Tibial artery (tissue), 4 donors: ENCODE measurements at regions not wholly inside any gene's neighbourhood (a gene's known extent, or its start where the extent isn't known, plus 50 kb on each side); places are given as distances from the start of the nearest gene placed in this dataset.

Source experiments
- DNase-seq, 2 donors: peaks; one replicate each; pipeline ENCODE4 v3.0.0-alpha.2; 2019
- H3K27ac ChIP-seq, 2 donors: fragments of 200-600 bp; sonication (generic) in 1 of 2; 1 replicate in 1 of 2; 2 replicates in 1 of 2; pipeline ENCODE4 v1.5.1; 2018 to 2019; ENCODE audit warnings: mild to moderate bottlenecking in 1 of 2
- H3K27me3 ChIP-seq, 2 donors: fragments of 200-600 bp; sonication (generic) in 1 of 2; one replicate each; pipeline versions ENCODE4 v1.5.1 to v1.6.0; 2016 to 2019
- H3K36me3 ChIP-seq, 3 donors: fragments of 200-600 bp; sonication (generic) in 2 of 3; one replicate each; pipeline ENCODE4 v1.5.1; 2016 to 2019; ENCODE audit warnings: mild to moderate bottlenecking in 2 of 3
- H3K4me1 ChIP-seq, 4 donors: fragments of 200-600 bp; sonication (generic) in 2 of 4; 1 replicate in 3 of 4; 2 replicates in 1 of 4; pipeline ENCODE4 v1.5.1; 2016 to 2019
- H3K4me3 ChIP-seq, 2 donors: fragments of 200-600 bp; sonication (generic) in 1 of 2; 1 replicate in 1 of 2; 2 replicates in 1 of 2; pipeline ENCODE4 v1.5.1; 2018 to 2019; ENCODE audit warnings: mild to moderate bottlenecking in 2 of 2
- H3K9me3 ChIP-seq, 3 donors: fragments of 200-600 bp; sonication (generic) in 1 of 3; one replicate each; pipeline ENCODE4 v1.5.1; 2016 to 2019
- intact Hi-C: fragments of 100-400 bp; cut with DNase I; formaldehyde crosslinking; loops from one replicate; pipeline ENCODE4 v1.15.0; 2023; ENCODE audit warnings: low total_unique reads
- TF ChIP-seq, protein P1 (sequence below), 2 experiments: fragments of 200-600 bp in 1 of 2; fragments of 450-650 bp in 1 of 2; IDR thresholded peaks; one replicate each; pipeline ENCODE4 v1.5.1; 2017 to 2019; ENCODE audit warnings: antibody characterized with exemption in 2 of 2, mild to moderate bottlenecking in 1 of 2, moderate library complexity in 1 of 2

GRCh38 chr16:60271781-60272180, 1537.7 kb upstream of the GOT2 start:
- no peak for DNase-seq
- intact Hi-C loops = no loop called here

DNA sequence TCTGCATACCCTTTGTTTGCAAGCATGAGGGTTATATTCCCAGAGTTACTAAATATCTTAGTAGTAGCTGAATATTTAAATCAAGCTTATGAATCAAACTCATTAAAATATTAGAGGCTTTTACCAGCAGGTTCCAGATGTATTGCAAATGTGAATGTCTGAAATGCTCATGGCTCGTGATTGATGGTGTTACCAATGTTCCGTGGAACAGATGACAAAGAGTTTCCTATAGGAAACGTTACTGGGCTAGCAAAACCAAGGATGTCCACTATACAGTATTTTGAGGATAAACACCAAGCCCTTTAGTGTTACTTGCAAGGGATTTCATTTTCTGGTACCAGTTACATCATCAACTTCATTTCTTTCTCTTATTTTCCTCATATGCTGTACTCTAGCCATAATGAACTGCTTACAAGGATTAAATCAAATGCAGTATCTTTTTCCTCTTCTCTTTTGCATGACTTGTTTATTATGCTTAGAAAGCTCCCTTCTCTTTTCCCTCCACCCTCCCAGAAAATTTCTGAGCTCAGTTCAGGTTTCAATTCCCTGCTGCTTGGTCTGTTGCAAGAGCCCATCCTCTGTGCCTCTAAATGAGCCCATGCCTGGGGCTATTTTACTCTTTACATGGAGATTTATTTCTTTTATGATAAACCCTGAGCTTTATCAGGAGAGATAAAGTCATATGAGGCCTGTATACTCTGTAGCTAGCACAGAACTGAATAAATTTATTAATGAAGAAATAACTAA, 1537.1 kb upstream of the GOT2 start:
- intact Hi-C loops = no loop called here

More at GRCh38 chr16:60271781-60272180, 1537.7 kb upstream of the GOT2 start:
- Histone ChIP-seq H3K9me3 (no peaks in the 10 kb centered on the region), H3K4me1 (no peaks in the 10 kb centered on the region), H3K4me3 (no peak overlapping the region), H3K27ac (no peak overlapping the region), H3K36me3 (no peaks in the 10 kb centered on the region), H3K27me3 (no peaks in the 10 kb centered on the region)
- TF ChIP-seq, protein P1, sequence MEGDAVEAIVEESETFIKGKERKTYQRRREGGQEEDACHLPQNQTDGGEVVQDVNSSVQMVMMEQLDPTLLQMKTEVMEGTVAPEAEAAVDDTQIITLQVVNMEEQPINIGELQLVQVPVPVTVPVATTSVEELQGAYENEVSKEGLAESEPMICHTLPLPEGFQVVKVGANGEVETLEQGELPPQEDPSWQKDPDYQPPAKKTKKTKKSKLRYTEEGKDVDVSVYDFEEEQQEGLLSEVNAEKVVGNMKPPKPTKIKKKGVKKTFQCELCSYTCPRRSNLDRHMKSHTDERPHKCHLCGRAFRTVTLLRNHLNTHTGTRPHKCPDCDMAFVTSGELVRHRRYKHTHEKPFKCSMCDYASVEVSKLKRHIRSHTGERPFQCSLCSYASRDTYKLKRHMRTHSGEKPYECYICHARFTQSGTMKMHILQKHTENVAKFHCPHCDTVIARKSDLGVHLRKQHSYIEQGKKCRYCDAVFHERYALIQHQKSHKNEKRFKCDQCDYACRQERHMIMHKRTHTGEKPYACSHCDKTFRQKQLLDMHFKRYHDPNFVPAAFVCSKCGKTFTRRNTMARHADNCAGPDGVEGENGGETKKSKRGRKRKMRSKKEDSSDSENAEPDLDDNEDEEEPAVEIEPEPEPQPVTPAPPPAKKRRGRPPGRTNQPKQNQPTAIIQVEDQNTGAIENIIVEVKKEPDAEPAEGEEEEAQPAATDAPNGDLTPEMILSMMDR (IDR thresholded peaks at IDR 0.05) = no peak

DNA sequence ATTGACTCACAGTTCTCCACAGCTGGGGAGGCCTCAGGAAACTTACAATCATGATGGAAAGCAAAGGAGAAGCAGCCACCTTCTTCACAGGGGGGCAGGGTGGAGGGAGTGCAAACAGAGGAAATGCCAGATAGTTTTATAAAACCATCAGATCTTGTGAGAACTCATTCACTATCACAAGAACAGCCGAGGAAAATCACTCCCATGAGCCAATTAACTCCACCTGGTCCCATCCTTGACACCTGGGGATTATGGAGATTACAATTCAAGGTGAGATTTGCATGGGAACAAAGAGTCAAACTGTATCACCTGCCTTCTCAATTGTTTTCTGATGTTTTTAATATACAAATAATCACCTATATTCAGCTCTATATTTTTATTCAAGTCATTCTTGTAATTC, 1527.3 kb upstream of the GOT2 start:
- Histone ChIP-seq H3K27ac (no peak overlapping the region), H3K27me3 (no peaks in the 10 kb centered on the region), H3K36me3 (no peaks in the 10 kb centered on the region), H3K4me1 (no peaks in the 10 kb centered on the region), H3K4me3 (no peak overlapping the region), H3K9me3 (no peaks in the 10 kb centered on the region)
- TF ChIP-seq, protein P1 (IDR thresholded peaks at IDR 0.05) = no peak
- intact Hi-C loops = no loop called here
- no peak for DNase-seq

More for the DNA sequence above, 1537.1 kb upstream of the GOT2 start:
- H3K9me3 ChIP-seq = no peaks in the 10 kb centered on the region
- no peaks in the 10 kb centered on the region for H3K36me3 ChIP-seq
- H3K4me3 ChIP-seq = no peak overlapping the region
- DNase-seq = no peak
- H3K4me1 ChIP-seq = no peaks in the 10 kb centered on the region
- H3K27ac ChIP-seq = no peak overlapping the region
- H3K27me3 ChIP-seq = no peaks in the 10 kb centered on the region
- TF ChIP-seq, protein P1 (IDR thresholded peaks at IDR 0.05) = no peak

DNA sequence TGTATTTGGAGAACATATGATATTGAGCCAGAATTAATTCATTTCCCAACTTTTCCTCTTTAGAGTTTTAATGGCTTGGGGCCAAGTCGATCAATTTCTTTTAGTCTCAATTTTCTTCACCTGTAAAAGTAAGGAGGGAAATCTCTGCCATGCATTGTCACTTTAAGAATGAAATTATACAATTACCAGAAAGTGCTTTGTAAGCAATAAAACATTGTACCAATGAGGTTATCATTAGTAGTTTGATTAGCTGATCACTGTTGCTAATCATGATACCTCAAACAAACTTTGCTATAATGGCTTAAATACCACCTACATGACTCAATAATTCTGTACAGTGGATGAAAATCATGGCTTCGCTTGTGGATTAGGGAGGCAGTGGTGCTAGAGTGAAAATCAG, 1525.8 kb upstream of the GOT2 start:
- Histone ChIP-seq H3K4me1 (no peaks in the 10 kb centered on the region), H3K4me3 (no peak overlapping the region), H3K27ac (no peak overlapping the region), H3K27me3 (no peaks in the 10 kb centered on the region), H3K9me3 (no peaks in the 10 kb centered on the region), H3K36me3 (no peaks in the 10 kb centered on the region)
- intact Hi-C loops = no loop called here
- DNase-seq = no peak
- TF ChIP-seq, protein P1 (IDR thresholded peaks at IDR 0.05) = no peak

DNA sequence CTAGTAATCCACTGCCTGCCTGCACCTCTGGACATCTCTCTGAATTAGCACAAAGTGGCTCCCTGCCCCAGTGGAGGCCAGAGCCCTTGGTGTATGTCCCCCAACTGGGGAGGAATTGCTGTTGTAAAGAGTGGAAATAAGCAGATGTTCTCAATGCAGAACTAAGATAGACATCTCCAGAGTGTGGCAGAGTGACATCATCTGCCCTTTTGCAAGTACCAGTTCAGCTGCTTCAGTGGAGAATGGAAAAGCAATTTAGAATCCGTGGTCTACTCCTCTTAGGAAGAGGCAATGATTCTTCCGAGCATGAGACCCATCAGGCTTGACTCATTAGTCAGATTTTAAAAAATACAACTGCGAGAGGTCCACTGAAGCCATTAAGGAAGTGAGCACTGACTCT, 1512.0 kb upstream of the GOT2 start:
- no peaks in the 10 kb centered on the region for H3K4me1 ChIP-seq
- no peaks in the 10 kb centered on the region for H3K27me3 ChIP-seq
- intact Hi-C loops = no loop called here
- H3K27ac ChIP-seq = no peak overlapping the region
- no peak for DNase-seq
- TF ChIP-seq, protein P1 (IDR thresholded peaks at IDR 0.05) = no peak
- H3K4me3 ChIP-seq = no peak overlapping the region
- H3K9me3 ChIP-seq = no peaks in the 10 kb centered on the region
- H3K36me3 ChIP-seq = no peaks in the 10 kb centered on the region
